ENCODE measurements at regions not wholly inside any gene's neighbourhood (a gene's known extent, or its start where the extent isn't known, plus 50 kb on each side); places are given as distances from the start of the nearest gene placed in this dataset.

DNA sequence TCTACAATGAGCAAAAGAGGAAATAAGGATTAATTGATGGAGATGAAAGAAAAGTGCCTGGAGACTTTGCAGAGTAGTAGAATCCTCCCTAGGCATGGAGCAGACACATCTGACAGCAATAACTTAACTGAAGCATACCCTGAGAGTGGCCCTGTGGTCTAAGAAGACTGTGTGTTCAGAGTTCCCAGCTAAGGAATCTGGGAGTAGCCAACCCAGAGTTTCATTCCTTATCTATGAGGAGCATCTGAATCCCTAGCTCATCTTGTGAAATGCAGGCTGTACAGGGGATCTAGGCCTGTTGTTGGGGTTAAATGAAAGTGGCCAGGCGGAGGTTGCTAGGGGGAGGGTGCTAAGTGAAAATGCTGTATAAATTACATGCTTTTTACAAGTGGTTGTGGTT, 233.1 kb upstream of the FBXL7 start:
- no peak for ATAC-seq
- Mint-ChIP-seq H3K4me3 (no peak overlapping the region), H3K9me3 (peaks cover 12 to 18% of the 10 kb centered on the region in 2 donors), H3K27ac (no peak overlapping the region), H3K27me3 (no peaks in the 10 kb centered on the region), H3K4me1 (no peaks in the 10 kb centered on the region)
- DNase-seq, result no peak

DNA sequence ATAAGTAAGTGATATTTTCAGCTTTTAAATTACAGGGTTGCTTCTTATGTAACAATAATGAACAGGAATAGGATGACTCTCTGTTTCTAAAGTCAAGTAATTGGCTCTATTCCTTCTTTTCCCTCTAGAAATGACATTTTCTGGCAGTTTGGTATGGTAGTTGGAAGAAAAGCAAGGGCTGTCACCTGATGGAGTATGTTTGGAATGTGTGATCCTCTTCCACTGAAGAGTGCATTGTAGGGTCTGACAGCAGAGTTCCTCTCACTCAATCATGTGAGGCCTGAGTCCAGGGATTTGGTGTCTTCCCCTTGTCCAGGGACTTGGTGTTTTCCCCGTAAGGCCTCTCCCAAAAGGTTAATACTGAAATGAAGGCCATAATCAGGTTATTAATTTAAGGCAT, 233.8 kb upstream of the FBXL7 start:
- no peak overlapping the region for H3K4me3 Mint-ChIP-seq
- ATAC-seq (no peak), DNase-seq (no peak)
- H3K27ac Mint-ChIP-seq, result no peak overlapping the region
- H3K9me3 Mint-ChIP-seq, result peaks cover 12 to 21% of the 10 kb centered on the region in 2 donors
- H3K4me1 Mint-ChIP-seq, result no peaks in the 10 kb centered on the region
- no peaks in the 10 kb centered on the region for H3K27me3 Mint-ChIP-seq

DNA sequence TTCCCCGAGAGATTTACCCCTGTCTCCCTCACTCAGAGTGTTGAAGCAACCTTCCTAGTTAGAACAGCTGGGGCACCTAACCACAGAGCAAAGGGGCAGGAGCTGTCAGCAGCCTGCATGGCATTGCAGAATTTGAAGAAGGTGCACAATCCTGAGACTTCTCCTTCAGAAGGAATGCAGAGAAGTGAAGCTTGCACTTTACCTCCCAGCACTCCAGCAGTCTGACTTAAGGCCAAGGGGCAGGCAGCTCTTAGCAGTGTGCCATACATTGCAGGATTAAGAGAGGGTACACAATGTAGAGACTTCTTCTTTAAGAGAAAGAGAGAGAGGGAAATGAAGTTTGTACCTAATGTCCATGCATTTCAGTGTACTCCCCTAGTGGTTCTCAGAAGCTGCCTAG, 236.0 kb upstream of the FBXL7 start:
- Mint-ChIP-seq H3K4me1 (no peaks in the 10 kb centered on the region), H3K27me3 (no peaks in the 10 kb centered on the region)

DNA sequence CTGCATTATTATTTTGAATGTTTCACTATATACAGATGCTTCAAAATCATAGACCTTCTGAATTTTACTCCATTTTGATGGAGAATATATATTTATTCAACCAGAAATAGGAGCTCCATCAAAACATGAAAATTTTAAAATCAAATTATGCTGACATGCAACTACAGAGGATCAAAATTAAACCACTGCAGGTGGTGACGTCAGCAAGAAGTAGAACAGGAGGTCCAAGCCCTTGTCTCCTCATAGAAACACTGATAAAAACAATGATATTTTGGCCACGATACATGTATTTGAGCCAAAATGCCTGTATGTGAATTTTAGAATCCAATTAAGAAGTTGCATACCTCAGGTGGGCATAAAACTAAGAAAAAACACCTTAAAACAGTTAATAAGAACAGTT, 236.6 kb upstream of the FBXL7 start:
- Mint-ChIP-seq H3K27ac (no peak overlapping the region), H3K27me3 (no peaks in the 10 kb centered on the region), H3K9me3 (peaks cover 1 to 15% of the 10 kb centered on the region in 2 donors), H3K4me3 (no peak overlapping the region), H3K4me1 (no peaks in the 10 kb centered on the region)
- DNase-seq (no peak), ATAC-seq (no peak)

More for the DNA sequence above, 236.0 kb upstream of the FBXL7 start:
- DNase-seq (no peak), ATAC-seq (no peak)
- peaks cover 7 to 15% of the 10 kb centered on the region in 2 donors for H3K9me3 Mint-ChIP-seq
- no peak overlapping the region for H3K27ac Mint-ChIP-seq
- H3K4me3 Mint-ChIP-seq, result no peak overlapping the region

DNA sequence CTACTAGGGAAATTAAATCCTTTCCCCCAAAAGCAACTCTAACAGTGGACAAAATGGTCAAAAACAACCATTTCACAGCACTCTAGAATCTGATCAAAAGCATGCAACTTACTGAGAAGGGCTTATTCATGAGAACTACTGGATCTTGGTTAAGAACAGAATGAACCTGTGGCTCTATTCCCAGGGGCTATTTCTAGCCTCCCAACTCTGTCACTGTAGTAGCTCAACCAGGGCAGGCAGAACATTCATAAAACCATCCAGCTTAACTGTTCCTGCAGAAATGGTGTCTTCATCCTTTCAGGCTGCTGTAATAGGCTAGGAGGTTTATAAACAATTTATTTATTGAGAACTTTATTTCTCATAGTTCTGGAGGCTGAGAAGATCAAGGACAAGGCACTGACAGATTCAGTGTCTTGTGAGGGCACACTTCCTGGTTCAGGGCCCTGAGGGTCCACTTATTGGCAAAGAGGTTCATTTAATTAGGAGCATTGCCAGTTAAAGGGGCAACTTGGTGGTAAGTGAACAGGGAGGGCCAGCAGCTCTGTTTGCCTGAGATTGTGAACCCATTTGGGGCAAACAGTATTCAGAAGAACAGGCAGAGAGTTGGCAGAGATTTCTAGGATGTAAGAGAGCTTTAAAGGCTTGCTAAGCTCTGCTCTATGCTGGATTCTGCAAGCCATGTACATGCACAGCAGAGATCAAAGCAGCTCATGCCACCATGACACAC, 238.5 kb upstream of the FBXL7 start:
- H3K27ac Mint-ChIP-seq, result no peak overlapping the region
- DNase-seq (no peak), ATAC-seq (no peak)
- H3K4me3 Mint-ChIP-seq, result no peak overlapping the region
- no peaks in the 10 kb centered on the region for H3K27me3 Mint-ChIP-seq
- H3K4me1 Mint-ChIP-seq, result no peaks in the 10 kb centered on the region
- H3K9me3 Mint-ChIP-seq, result peaks cover 0 to 9% of the 10 kb centered on the region in 2 donors

DNA sequence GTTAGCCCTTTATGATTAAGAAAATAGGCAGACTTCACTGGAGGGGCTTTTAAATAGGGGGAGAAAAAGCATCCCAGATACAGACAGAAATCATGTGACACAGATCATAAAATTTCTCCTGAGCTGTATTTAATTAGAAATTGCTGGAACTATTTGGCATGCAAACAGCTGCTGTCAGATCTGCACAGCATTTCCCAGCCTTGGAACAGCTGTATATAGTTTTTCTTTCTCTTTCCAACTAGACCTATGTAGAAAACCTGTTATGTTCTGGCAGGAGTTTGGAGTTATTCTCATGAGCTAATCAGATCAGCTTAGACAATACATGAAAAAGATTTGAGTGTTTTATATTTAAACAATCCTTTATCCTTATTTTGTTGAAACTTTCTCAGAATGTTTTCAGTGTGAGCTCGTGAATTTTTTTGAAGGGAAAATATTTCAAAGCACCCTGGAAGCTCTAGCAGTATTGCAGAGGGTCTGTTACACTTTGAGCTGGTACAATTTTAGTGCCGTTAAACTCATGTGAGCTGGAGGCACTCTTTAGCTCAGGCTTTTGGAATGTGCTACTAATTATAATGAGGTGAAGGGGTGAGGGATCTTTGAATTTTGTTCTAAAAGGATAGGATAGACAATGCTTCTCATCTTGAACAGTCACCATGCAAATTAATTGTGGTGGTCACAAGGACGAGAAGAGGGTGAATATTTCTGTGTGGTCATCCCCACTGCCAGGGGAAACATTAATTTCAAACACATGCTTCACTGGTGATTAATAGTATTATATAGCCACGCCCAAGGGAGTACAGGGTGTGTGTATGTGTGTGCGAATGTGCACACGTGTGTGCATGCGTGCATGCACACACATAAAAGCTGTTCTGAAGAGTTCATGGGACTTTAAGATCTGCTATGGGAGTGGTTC, 239.4 kb upstream of the FBXL7 start:
- no peaks in the 10 kb centered on the region for H3K4me1 Mint-ChIP-seq
- no peak for DNase-seq
- no peak overlapping the region for H3K27ac Mint-ChIP-seq
- H3K27me3 Mint-ChIP-seq, result no peaks in the 10 kb centered on the region
- no peak overlapping the region for H3K4me3 Mint-ChIP-seq
- peaks cover 1 to 7% of the 10 kb centered on the region in 2 donors for H3K9me3 Mint-ChIP-seq
- ATAC-seq, result no peak

DNA sequence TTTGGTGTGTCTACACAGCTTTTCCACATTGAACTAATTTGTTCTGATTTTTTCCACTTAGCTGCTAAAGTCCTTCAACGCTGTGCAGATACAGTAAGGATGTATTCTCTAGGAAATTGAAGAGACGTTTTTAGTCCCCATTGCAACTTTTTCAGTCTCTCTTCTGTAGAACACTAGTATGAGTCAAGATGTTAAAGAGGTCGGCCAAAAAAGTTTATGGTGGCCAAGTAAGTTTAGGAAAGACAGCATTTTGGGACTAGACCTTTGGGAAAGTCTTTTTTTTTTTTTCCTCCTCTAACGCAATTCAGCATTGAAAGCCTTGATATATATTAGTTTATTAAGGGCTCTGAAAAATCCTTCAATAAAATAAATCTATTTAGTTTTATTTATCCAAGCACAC, 243.5 kb upstream of the FBXL7 start:
- H3K4me3 Mint-ChIP-seq, result no peak overlapping the region
- DNase-seq (no peak), ATAC-seq (no peak)
- no peaks in the 10 kb centered on the region for H3K27me3 Mint-ChIP-seq
- H3K27ac Mint-ChIP-seq, result no peak overlapping the region
- H3K9me3 Mint-ChIP-seq, result peaks cover 0 to 4% of the 10 kb centered on the region in 2 donors
- no peaks in the 10 kb centered on the region for H3K4me1 Mint-ChIP-seq

DNA sequence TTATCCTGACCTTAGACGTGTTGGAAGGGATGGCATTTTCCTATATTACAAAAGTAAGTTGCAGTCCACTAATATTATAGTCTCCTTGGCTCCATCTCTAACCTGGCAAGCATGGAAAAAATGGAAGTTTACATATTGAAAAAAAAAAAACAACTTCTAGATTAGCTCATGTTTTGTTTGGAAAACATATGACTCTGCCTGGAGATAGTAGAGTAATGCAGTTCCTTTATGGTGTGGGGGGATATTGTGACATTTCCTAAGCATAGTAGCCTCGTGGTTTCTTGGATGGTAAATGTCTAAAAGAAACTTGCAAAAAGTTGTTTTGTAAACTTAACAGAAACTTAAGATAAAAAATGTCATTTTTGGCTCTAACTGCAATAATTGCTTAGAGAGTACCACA, 244.4 kb upstream of the FBXL7 start:
- DNase-seq (no peak), ATAC-seq (no peak)
- H3K27ac Mint-ChIP-seq, result no peak overlapping the region
- no peaks in the 10 kb centered on the region for H3K27me3 Mint-ChIP-seq
- H3K4me3 Mint-ChIP-seq, result no peak overlapping the region
- no peaks in the 10 kb centered on the region for H3K4me1 Mint-ChIP-seq
- H3K9me3 Mint-ChIP-seq, result peaks cover 0 to 4% of the 10 kb centered on the region in 2 donors

DNA sequence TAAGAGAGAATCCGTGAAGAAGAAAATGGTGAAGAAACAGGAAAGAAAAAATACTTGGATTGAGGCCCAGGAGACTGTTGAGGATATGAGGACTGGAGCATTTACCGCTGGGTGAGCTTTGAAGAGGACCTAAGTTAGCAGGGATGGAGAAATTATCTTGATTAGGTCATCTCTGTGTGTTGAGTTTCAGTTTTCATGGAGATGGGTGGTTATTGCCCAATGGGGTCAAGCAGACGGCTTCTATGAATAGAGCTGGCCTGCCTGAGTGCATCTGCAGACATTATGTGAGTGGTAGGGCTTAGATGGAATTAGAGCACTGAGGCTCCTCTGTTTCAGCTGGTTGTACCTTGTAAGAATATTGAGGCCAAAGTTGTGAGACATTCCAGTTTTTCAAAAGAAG, 245.4 kb upstream of the FBXL7 start:
- no peak for ATAC-seq
- H3K9me3 Mint-ChIP-seq, result peaks cover 0 to 4% of the 10 kb centered on the region in 2 donors

DNA sequence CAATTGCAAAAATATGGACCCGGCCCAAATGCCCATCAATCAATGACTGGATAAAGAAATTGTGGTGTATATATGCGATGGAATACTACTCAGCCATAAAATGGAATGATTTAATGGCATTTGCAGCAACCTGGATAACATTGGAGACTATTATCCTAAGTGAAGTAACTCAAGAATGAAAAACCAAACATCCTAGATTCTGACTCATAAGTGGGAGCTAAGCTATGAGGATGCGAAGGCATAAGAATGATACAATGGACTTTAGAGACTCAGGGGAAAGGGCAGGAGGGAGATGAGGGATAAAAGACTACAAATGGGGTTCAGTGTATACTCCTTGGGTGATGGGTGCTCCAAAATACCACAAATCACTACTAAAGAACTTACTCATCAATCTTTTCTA, 247.6 kb upstream of the FBXL7 start:
- H3K27ac Mint-ChIP-seq, result no peak overlapping the region
- DNase-seq (no peak), ATAC-seq (no peak)
- H3K9me3 Mint-ChIP-seq, result peaks cover 0 to 13% of the 10 kb centered on the region in 2 donors
- H3K4me1 Mint-ChIP-seq, result no peaks in the 10 kb centered on the region
- no peaks in the 10 kb centered on the region for H3K27me3 Mint-ChIP-seq
- H3K4me3 Mint-ChIP-seq, result no peak overlapping the region

More for the DNA sequence above, 245.4 kb upstream of the FBXL7 start:
- H3K27ac Mint-ChIP-seq, result no peak overlapping the region
- no peaks in the 10 kb centered on the region for H3K4me1 Mint-ChIP-seq
- no peak for DNase-seq
- no peaks in the 10 kb centered on the region for H3K27me3 Mint-ChIP-seq
- no peak overlapping the region for H3K4me3 Mint-ChIP-seq

DNA sequence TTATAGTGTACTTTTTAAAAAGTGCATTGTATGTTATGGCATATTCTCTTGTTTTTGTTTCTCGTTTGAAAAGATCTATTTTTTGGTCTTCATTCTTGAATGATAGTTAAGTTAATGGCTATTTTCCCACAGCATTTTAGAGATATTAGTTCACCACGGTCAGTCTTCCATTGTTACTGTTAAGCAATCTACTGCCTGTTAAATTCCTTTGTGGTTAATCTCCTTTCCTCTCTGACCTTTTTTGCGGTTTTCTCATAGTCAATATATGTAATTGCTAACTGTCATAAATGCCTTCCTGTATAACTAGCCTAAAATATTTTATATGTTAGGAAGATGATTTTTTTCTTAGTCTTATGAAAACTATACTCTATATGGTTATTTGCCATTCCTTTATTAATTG, 250.8 kb upstream of the FBXL7 start:
- Mint-ChIP-seq H3K4me3 (no peak overlapping the region), H3K4me1 (no peaks in the 10 kb centered on the region), H3K27me3 (no peaks in the 10 kb centered on the region), H3K27ac (no peak overlapping the region), H3K9me3 (peaks cover 16 to 22% of the 10 kb centered on the region in 2 donors)
- DNase-seq, result no peak
- no peak for ATAC-seq

DNA sequence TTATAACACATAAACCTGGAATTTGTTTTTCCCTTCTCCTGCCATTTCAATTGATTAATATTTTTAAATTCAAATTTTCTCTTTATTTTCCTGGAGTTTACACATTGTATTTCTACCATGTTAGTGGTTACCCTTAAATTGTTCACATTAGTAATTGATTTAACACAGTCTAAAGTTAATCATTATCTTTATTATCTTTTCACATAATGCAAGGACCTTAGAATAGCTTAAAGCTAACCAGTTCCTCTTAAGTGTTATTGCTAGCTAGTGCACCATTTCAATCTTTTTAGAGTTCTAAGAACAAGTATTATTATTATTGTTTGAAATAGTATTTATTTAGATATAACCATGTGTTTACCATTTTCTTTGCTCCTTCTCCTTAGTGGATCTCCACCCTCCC, 251.2 kb upstream of the FBXL7 start:
- peaks cover 19 to 26% of the 10 kb centered on the region in 2 donors for H3K9me3 Mint-ChIP-seq
- no peaks in the 10 kb centered on the region for H3K27me3 Mint-ChIP-seq
- no peak for ATAC-seq
- no peaks in the 10 kb centered on the region for H3K4me1 Mint-ChIP-seq
- DNase-seq, result no peak
- no peak overlapping the region for H3K27ac Mint-ChIP-seq
- no peak overlapping the region for H3K4me3 Mint-ChIP-seq

DNA sequence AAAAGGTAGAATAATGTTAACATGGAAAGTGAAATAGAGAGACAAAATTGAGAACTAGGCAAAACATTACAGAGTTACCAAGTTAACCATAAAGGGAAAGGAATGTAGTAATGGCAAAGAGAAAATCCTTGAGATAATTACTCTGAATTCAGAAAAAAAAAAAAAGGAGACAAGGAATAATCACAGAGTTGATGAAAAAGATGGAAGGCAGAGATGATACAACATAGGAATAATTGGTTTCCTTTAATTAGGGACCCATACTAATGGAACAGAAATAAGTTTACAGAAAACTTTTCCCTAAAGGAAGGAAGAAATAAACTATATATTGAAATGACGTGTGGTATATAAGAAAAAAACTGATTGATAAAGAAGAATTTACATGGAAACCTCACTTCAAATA, 254.1 kb upstream of the FBXL7 start:
- Mint-ChIP-seq H3K9me3 (peaks cover 19 to 27% of the 10 kb centered on the region in 2 donors), H3K27ac (no peak overlapping the region), H3K4me1 (no peaks in the 10 kb centered on the region), H3K4me3 (no peak overlapping the region), H3K27me3 (no peaks in the 10 kb centered on the region)
- ATAC-seq (no peak), DNase-seq (no peak)

DNA sequence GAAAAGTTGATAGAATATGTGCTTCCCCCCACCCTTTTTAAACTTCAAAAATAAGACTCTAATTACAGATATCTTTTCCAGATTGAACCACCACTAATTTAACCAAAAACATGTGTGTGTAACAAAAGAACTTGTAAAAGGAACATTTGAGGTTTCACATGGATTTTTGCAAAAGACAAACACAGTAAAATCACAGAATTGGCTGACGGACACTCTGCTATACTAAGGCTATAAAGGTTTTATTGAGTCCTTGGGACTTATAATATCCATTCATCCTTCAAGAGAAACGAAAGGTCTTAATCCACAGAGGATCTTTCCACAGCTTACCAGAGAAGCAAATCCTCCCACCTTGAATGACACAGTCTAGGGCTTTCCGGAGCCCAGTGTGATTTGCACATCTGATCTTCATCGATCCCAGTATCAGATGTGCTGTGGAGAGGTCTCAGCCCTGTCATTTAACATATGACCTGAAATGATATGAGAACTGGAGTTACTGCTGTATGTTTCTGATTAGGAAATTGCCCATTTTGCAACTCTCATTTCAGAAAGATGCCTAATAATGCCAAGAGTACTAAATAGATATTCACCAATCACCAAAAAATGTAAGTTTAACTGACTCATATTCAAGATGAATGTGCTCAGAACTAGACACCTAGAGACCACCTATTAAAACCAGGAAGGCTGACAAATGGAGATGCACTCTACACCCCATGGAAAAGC, 256.5 kb upstream of the FBXL7 start:
- Mint-ChIP-seq H3K27ac (no peak overlapping the region), H3K4me1 (no peaks in the 10 kb centered on the region), H3K9me3 (peaks cover 21 to 41% of the 10 kb centered on the region in 2 donors), H3K27me3 (no peaks in the 10 kb centered on the region), H3K4me3 (no peak overlapping the region)
- no peak for DNase-seq
- no peak for ATAC-seq

DNA sequence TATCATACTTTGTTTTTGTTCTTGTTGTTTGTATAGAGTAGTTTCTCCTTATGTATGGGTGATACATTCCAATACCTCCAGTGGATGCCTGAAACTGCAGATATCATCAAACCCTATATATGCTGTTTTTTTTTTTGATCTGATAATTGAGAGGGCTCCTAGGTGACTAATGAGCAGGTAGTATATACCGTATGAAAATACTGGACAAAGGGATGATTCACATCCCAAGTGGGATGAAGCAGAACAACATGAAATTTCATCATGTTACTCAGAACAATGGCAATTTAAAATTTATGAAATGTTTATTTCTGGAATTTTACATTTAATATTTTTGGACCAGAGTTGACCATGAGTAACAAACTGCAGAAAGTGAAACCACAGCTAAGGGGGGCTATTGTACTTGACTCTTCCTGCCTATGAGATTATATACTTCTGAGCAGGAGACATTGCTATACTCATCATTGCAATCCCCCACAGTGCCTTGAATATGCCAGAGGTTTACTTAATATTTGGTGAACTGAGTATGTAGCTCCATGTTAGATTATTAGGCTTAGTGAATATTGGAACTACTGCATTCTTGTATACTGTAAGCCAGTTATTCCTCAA, 258.7 kb upstream of the FBXL7 start:
- Mint-ChIP-seq H3K9me3 (peaks cover 23 to 45% of the 10 kb centered on the region in 2 donors), H3K4me1 (no peaks in the 10 kb centered on the region), H3K27ac (no peak overlapping the region), H3K27me3 (no peaks in the 10 kb centered on the region), H3K4me3 (no peak overlapping the region)
- ATAC-seq (no peak), DNase-seq (no peak)

Data from stimulated activated naive CD8-positive, alpha-beta T cell treated with anti-CD3 and anti-CD28 coated beads, Interleukin-15, amount 100 ng/mL, for 72 hours (primary cell).